ENCODE measurements at regions not wholly inside any gene's neighbourhood (a gene's known extent, or its start where the extent isn't known, plus 50 kb on each side); places are given as distances from the start of the nearest gene placed in this dataset.
A peak's percentile ranks its signal among the peaks of the same experiment; 100 is the strongest.

DNA sequence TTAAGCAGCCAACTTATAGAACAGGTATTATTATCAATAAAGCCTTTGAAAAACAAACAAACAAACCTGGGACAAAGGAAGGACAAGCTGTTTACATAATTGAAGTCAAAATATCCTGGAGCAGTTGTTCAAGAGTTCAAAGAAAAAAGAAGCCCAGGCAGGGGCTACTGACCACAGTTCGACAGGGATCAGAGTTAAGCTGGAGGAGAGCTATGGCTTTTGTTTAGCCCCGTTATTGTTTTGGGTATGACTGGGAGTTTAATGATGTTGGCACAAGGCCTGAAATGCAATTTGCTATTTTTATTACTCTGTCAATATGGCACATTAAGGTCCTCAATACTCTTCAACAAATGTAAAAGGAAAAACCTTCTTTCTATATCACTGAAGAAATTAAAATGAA, 624.4 kb upstream of the KLHL1 start:
- CTCF ChIA-PET: no interaction called here
- no peaks in the 10 kb centered on the region for H3K79me2 ChIP-seq (ENCODE audit: low read length)
- ATAC-seq: no peak
- intact Hi-C loops (cut with micrococcal nuclease): no loop called here
- no peaks in the 10 kb centered on the region for H3K9me3 ChIP-seq (ENCODE audit: low read length)
- no peaks in the 10 kb centered on the region for H4K20me1 ChIP-seq (ENCODE audit: low read length)
- BruUV-seq (replicated peaks): no TSS peak
- POLR2A ChIA-PET (ENCODE audit: unreplicated experiment): no interaction called here
- H3K27ac ChIP-seq (ENCODE audit: low read length): no peak overlapping the region
- no peaks in the 10 kb centered on the region for H3F3A ChIP-seq (ENCODE audit: low read length, unreplicated experiment)
- no peaks in the 10 kb centered on the region for H3K36me3 ChIP-seq (ENCODE audit: low read depth, low read length)
- no peaks in the 10 kb centered on the region for H3K9me2 ChIP-seq (replicated peaks; ENCODE audit: low read length)
- DNase-seq: no peak
- no peaks in the 10 kb centered on the region for H3K27me3 ChIP-seq (ENCODE audit: low read length)
- no peak overlapping the region for H3K4me2 ChIP-seq (ENCODE audit: low read length)
- no peaks in the 10 kb centered on the region for H3K4me1 ChIP-seq (ENCODE audit: insufficient read depth, low read length)
- H3K9ac ChIP-seq (ENCODE audit: low read length): no peak overlapping the region
- H2AFZ ChIP-seq (ENCODE audit: low read length): no peak overlapping the region
- TF ChIP-seq EZH2 (IDR thresholded peaks at IDR 0.05; ENCODE audit: low read length, unreplicated experiment) (no peak), EZH2phosphoT487 (IDR thresholded peaks at IDR 0.05; ENCODE audit: borderline replicate concordance, low read length) (no peak)
- TF ChIP-seq, protein P1, sequence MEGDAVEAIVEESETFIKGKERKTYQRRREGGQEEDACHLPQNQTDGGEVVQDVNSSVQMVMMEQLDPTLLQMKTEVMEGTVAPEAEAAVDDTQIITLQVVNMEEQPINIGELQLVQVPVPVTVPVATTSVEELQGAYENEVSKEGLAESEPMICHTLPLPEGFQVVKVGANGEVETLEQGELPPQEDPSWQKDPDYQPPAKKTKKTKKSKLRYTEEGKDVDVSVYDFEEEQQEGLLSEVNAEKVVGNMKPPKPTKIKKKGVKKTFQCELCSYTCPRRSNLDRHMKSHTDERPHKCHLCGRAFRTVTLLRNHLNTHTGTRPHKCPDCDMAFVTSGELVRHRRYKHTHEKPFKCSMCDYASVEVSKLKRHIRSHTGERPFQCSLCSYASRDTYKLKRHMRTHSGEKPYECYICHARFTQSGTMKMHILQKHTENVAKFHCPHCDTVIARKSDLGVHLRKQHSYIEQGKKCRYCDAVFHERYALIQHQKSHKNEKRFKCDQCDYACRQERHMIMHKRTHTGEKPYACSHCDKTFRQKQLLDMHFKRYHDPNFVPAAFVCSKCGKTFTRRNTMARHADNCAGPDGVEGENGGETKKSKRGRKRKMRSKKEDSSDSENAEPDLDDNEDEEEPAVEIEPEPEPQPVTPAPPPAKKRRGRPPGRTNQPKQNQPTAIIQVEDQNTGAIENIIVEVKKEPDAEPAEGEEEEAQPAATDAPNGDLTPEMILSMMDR (conservative IDR thresholded peaks at IDR 0.05; ENCODE audit: low read depth, low read length): no peak
- no peak overlapping the region for H3K4me3 ChIP-seq (ENCODE audit: low read length)

DNA sequence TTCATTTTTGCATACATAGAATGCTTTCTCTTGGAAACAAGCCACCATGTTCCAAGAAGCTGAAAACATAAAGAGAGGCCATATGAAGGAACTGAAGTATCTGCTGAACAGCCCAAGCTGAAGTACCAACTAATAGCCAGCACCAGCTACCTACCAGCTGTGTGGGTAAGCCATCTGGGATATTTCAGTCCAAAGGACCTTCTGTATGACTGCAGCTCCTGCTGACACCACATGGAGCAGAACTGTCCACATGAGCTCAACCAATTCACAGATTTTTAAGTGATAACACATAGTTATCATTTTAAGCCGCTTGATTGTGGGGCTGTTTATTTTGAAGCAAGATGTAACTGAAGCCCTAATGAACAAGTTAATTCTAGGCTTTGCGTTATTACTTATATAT, 621.1 kb upstream of the KLHL1 start:
- TF ChIP-seq EZH2phosphoT487 (IDR thresholded peaks at IDR 0.05; ENCODE audit: borderline replicate concordance, low read length) (no peak), EZH2 (IDR thresholded peaks at IDR 0.05; ENCODE audit: low read length, unreplicated experiment) (no peak)
- TF ChIP-seq, protein P1 (conservative IDR thresholded peaks at IDR 0.05; ENCODE audit: low read depth, low read length): no peak
- CTCF ChIA-PET: interaction anchor here (0.5 to 1.0 kb wide), 3 partner anchors 234 to 1379 kb away, joined by 3 to 5 read pairs (median 3); no protein-coding TSS in a partner anchor
- no peak for ATAC-seq
- no TSS peak for BruUV-seq (replicated peaks)
- no peaks in the 10 kb centered on the region for H3F3A ChIP-seq (ENCODE audit: low read length, unreplicated experiment)
- H3K9me2 ChIP-seq (replicated peaks; ENCODE audit: low read length): no peaks in the 10 kb centered on the region
- H3K4me3 ChIP-seq (ENCODE audit: low read length): no peak overlapping the region
- H3K27me3 ChIP-seq (ENCODE audit: low read length): no peaks in the 10 kb centered on the region
- intact Hi-C loops (cut with micrococcal nuclease): loop anchor here (10.0 kb wide), 1 partner anchor 575 kb away; no protein-coding TSS in a partner anchor
- POLR2A ChIA-PET (ENCODE audit: unreplicated experiment): interaction anchor here (0.9 kb wide), 1 partner anchor 95 kb away, joined by 7 read pairs; no protein-coding TSS in a partner anchor
- H2AFZ ChIP-seq (ENCODE audit: low read length): no peak overlapping the region
- no peak for DNase-seq
- H3K4me1 ChIP-seq (ENCODE audit: insufficient read depth, low read length): no peaks in the 10 kb centered on the region
- H3K79me2 ChIP-seq (ENCODE audit: low read length): no peaks in the 10 kb centered on the region
- H3K27ac ChIP-seq (ENCODE audit: low read length): no peak overlapping the region
- no peak overlapping the region for H3K4me2 ChIP-seq (ENCODE audit: low read length)
- H4K20me1 ChIP-seq (ENCODE audit: low read length): no peaks in the 10 kb centered on the region
- no peaks in the 10 kb centered on the region for H3K9me3 ChIP-seq (ENCODE audit: low read length)
- no peak overlapping the region for H3K9ac ChIP-seq (ENCODE audit: low read length)
- H3K36me3 ChIP-seq (ENCODE audit: low read depth, low read length): no peaks in the 10 kb centered on the region

DNA sequence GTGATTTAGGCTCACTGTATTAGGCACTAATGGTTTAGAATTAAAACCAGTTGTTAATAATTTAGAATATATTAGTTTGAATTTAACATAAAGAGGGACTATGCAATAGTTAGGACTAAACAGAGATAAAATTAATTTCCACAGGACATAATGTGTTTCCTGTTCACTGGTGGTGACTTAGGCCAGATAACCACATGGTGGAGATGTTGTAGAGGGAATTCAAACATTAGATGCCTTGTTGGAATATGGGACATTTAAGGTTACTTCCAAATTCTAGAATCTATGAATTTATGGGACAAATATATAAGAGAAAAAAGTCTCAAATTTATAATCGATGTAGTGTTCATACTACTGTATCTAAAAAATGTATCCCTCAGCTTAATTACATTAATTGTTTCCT, 615.5 kb upstream of the KLHL1 start:
- Histone ChIP-seq H3K27ac (ENCODE audit: low read length) (no peak overlapping the region), H3K36me3 (ENCODE audit: low read depth, low read length) (no peaks in the 10 kb centered on the region), H3K79me2 (ENCODE audit: low read length) (no peaks in the 10 kb centered on the region), H3K9me2 (replicated peaks; ENCODE audit: low read length) (no peaks in the 10 kb centered on the region), H3K4me1 (ENCODE audit: insufficient read depth, low read length) (no peaks in the 10 kb centered on the region), H3K4me3 (ENCODE audit: low read length) (no peak overlapping the region), H3K27me3 (ENCODE audit: low read length) (no peaks in the 10 kb centered on the region), H3K9me3 (ENCODE audit: low read length) (no peaks in the 10 kb centered on the region), H2AFZ (ENCODE audit: low read length) (no peak overlapping the region), H3K4me2 (ENCODE audit: low read length) (no peak overlapping the region), H3F3A (ENCODE audit: low read length, unreplicated experiment) (no peaks in the 10 kb centered on the region), H4K20me1 (ENCODE audit: low read length) (no peaks in the 10 kb centered on the region), H3K9ac (ENCODE audit: low read length) (no peak overlapping the region)
- ChIA-PET CTCF (interaction anchor here (0.6 kb wide), 1 partner anchor 348 kb away, joined by 3 read pairs; no protein-coding TSS in a partner anchor), POLR2A (ENCODE audit: unreplicated experiment) (no interaction called here)
- intact Hi-C loops (cut with micrococcal nuclease): loop anchor here (1.0 to 10.0 kb wide), 5 partner anchors 101 to 581 kb away; no protein-coding TSS in a partner anchor
- ATAC-seq (peak; percentile 81), DNase-seq (peak; percentile 42)
- TF ChIP-seq, protein P1 (conservative IDR thresholded peaks at IDR 0.05; ENCODE audit: low read depth, low read length): peak; percentile 55; the same call in 1 of the 2 replicates
- TF ChIP-seq EZH2 (IDR thresholded peaks at IDR 0.05; ENCODE audit: low read length, unreplicated experiment): no peak
- no peak for TF ChIP-seq EZH2phosphoT487 (IDR thresholded peaks at IDR 0.05; ENCODE audit: borderline replicate concordance, low read length)
- no TSS peak for BruUV-seq (replicated peaks)
